Right lung (tissue), 2 donors: ENCODE measurements at regions not wholly inside any gene's neighbourhood (a gene's known extent, or its start where the extent isn't known, plus 50 kb on each side); places are given as distances from the start of the nearest gene placed in this dataset.

Experiments
- DNase-seq, 2 donors: peaks; one replicate each; pipeline ENCODE4 v3.0.0-alpha.2; 2013

- no peak for DNase-seq
These were observed 68.6 kb upstream of the FAM9A start for GRCh38 chrX:8869812-8870211.

GRCh38 chrX:8868906-8869305 is 67.7 kb upstream of the FAM9A start:
- peak in 1 of 2 donors; percentile 6 for DNase-seq

- no peak for DNase-seq
These were observed 67.0 kb upstream of the FAM9A start for GRCh38 chrX:8868070-8868773.

- DNase-seq, result no peak
These were observed 66.2 kb upstream of the FAM9A start for GRCh38 chrX:8867406-8867805.

- no peak for DNase-seq
These were observed 63.0 kb upstream of the FAM9A start for GRCh38 chrX:8864161-8864560.

- no peak for DNase-seq
These were observed 60.7 kb upstream of the FAM9A start for GRCh38 chrX:8861908-8862307.

GRCh38 chrX:8851231-8851886 is 50.2 kb upstream of the FAM9A start:
- DNase-seq, result no peak
